ENCODE measurements at regions not wholly inside any gene's neighbourhood (a gene's known extent, or its start where the extent isn't known, plus 50 kb on each side); places are given as distances from the start of the nearest gene placed in this dataset.

DNA sequence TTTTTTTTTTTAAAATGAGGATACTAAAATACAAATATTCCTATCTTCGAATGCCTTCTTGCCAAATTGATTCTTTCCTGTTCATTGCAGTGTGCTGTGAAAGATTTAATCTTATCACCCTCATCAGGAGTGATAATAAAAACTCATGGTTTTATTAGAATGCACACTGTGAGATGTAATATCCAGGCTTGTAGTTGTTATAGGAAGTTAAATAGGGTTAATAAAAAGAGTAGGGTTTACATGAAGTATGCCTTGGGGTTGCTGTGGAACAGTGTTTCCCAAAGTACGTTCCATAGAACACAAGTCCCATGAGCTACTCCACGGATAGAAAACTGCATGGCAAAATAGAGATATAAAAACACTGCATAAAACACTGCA lies 191.9 kb downstream of the SPP2 start:
- intact Hi-C loops (cut with DNase I): no loop called here

DNA sequence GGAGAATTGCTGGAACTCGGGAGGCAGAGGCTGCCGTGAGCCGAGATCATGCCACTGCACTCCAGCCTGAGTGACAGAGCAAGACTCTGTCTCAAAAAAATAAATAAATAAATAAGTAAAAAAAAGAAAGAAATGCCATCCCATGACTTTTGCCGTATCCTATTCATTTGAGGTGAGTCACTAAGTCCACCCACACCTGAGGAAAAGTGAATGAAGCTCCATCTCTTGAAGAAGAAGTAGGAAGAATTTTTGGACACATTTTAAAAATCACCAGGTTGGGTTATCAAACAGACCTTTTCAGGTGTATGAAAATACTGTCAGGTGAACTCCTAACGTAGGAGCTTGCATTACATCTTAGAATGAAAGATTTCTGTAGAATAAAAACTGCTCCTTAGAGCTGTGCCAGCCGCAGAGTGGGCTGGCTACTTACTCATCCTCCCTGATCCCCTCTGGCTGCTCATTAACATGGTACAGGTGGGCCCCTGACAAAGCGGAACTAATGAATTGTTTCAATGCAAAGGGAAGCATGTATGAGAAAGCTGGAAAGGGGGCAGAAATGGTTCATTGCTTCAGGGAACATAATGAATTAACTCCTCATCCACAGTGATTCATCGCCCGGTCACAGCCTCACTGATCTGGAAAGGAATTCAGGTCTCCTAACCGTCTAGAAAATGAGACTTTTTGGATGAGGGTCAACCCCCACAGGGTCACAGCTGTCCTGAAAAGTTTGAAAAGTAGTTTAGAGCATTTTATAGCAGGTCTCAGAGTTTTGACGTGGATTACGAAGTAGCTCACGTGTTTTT lies 191.4 kb downstream of the SPP2 start:
- Histone ChIP-seq H3K27ac (no peak overlapping the region), H3K9me3 (no peaks in the 10 kb centered on the region), H3K27me3 (replicated peaks; ENCODE audit: insufficient read depth) (no peaks in the 10 kb centered on the region), H3K36me3 (no peaks in the 10 kb centered on the region), H3K4me3 (no peak overlapping the region), H3K4me1 (replicated peaks) (no peaks in the 10 kb centered on the region)
- no peak for DNase-seq (ENCODE audit: low spot score)
- 64% methylated on average over 13 of the region's 13 CpGs for WGBS
- TF ChIP-seq, protein P1, sequence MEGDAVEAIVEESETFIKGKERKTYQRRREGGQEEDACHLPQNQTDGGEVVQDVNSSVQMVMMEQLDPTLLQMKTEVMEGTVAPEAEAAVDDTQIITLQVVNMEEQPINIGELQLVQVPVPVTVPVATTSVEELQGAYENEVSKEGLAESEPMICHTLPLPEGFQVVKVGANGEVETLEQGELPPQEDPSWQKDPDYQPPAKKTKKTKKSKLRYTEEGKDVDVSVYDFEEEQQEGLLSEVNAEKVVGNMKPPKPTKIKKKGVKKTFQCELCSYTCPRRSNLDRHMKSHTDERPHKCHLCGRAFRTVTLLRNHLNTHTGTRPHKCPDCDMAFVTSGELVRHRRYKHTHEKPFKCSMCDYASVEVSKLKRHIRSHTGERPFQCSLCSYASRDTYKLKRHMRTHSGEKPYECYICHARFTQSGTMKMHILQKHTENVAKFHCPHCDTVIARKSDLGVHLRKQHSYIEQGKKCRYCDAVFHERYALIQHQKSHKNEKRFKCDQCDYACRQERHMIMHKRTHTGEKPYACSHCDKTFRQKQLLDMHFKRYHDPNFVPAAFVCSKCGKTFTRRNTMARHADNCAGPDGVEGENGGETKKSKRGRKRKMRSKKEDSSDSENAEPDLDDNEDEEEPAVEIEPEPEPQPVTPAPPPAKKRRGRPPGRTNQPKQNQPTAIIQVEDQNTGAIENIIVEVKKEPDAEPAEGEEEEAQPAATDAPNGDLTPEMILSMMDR (IDR thresholded peaks at IDR 0.05): no peak
- TF ChIP-seq POLR2AphosphoS5 (IDR thresholded peaks at IDR 0.05) (no peak), POLR2A (IDR thresholded peaks at IDR 0.05) (no peak)
- intact Hi-C loops (cut with DNase I): no loop called here

More for the DNA sequence above, 191.9 kb downstream of the SPP2 start:
- Histone ChIP-seq H3K9me3 (no peaks in the 10 kb centered on the region), H3K27me3 (replicated peaks; ENCODE audit: insufficient read depth) (no peaks in the 10 kb centered on the region), H3K27ac (no peak overlapping the region), H3K4me1 (replicated peaks) (no peaks in the 10 kb centered on the region), H3K4me3 (no peak overlapping the region), H3K36me3 (no peaks in the 10 kb centered on the region)
- WGBS: 34% methylated on average over 3 of the region's 3 CpGs
- no peak for DNase-seq (ENCODE audit: low spot score)
- TF ChIP-seq POLR2A (IDR thresholded peaks at IDR 0.05): no peak
- TF ChIP-seq POLR2AphosphoS5 (IDR thresholded peaks at IDR 0.05): no peak
- TF ChIP-seq, protein P1 (IDR thresholded peaks at IDR 0.05): no peak

DNA sequence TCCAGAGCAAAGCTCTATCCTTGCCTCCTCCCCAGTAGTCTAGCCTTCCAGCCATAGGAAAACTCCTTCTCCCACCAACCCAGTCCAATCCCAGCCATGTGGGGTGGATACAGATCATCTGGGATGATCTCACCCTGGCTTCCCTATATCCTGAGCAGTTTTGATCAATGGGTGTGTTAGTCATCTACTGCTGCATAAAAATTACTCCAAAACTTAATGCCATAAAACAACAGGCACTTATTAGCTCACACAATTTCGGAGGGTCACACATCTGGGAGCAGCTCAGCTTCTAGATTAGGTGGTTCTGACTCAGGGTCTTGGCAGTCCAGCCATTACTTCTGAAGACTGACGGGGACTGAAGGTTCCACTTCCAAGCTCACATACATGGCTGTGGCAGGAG lies 190.4 kb downstream of the SPP2 start:
- intact Hi-C loops (cut with DNase I): no loop called here
- 95% methylated on average over 2 of the region's 2 CpGs for WGBS
- Histone ChIP-seq H3K27ac (no peak overlapping the region), H3K4me3 (no peak overlapping the region), H3K27me3 (replicated peaks; ENCODE audit: insufficient read depth) (no peaks in the 10 kb centered on the region), H3K4me1 (replicated peaks) (no peaks in the 10 kb centered on the region), H3K36me3 (no peaks in the 10 kb centered on the region), H3K9me3 (no peaks in the 10 kb centered on the region)
- TF ChIP-seq, protein P1 (IDR thresholded peaks at IDR 0.05): no peak
- no peak for TF ChIP-seq POLR2A (IDR thresholded peaks at IDR 0.05)
- no peak for TF ChIP-seq POLR2AphosphoS5 (IDR thresholded peaks at IDR 0.05)
- no peak for DNase-seq (ENCODE audit: low spot score)

DNA sequence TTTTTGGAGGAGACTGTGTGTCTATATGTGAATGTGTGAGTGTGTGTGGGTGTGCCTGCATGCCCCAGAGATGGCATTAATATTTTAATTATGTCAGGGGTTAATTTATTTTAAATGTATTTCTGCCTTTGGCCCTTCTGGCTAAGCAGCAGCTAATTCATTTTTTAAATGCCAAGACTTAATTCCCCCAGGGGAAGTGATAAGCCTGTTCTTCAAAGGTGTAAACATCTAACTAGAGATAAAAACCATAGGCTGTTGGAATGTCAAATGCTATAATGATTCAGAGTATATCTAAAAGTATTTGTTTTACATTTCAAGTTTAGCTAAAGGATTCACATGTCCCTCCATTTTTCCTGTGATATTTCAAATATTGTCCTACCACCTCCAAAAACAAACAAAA lies 184.7 kb downstream of the SPP2 start:
- no peaks in the 10 kb centered on the region for H3K27me3 ChIP-seq (replicated peaks; ENCODE audit: insufficient read depth)
- H3K9me3 ChIP-seq: no peaks in the 10 kb centered on the region
- TF ChIP-seq, protein P1 (IDR thresholded peaks at IDR 0.05): no peak
- TF ChIP-seq POLR2A (IDR thresholded peaks at IDR 0.05): no peak
- no peak for TF ChIP-seq POLR2AphosphoS5 (IDR thresholded peaks at IDR 0.05)
- no peak overlapping the region for H3K4me3 ChIP-seq
- no peaks in the 10 kb centered on the region for H3K4me1 ChIP-seq (replicated peaks)
- intact Hi-C loops (cut with DNase I): no loop called here
- H3K36me3 ChIP-seq: no peaks in the 10 kb centered on the region
- no peak overlapping the region for H3K27ac ChIP-seq
- DNase-seq (ENCODE audit: low spot score): no peak

DNA sequence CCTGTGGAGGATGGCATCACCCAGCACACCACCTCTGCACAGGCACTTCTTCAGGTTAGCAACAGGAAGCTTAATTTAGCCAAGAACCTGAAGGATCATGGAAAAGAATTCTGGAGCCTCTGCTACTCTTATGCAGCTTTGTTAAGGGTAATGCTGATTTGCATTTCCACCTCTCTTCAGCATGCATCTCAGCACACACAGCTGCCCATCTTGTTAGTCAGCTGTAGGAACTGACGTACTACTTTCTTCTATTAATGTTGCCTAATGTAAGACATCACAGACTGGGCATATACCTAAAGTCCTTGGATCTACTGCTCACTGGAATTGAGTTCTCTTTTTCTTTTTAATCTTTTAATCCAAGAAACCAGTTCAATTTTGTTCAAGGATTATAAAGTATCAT lies 181.0 kb downstream of the SPP2 start:
- Histone ChIP-seq H3K4me1 (replicated peaks) (no peaks in the 10 kb centered on the region), H3K9me3 (no peaks in the 10 kb centered on the region), H3K27me3 (replicated peaks; ENCODE audit: insufficient read depth) (no peaks in the 10 kb centered on the region), H3K36me3 (no peaks in the 10 kb centered on the region), H3K4me3 (no peak overlapping the region), H3K27ac (no peak overlapping the region)
- no peak for DNase-seq (ENCODE audit: low spot score)
- TF ChIP-seq POLR2A (IDR thresholded peaks at IDR 0.05) (no peak), POLR2AphosphoS5 (IDR thresholded peaks at IDR 0.05) (no peak)
- TF ChIP-seq, protein P1 (IDR thresholded peaks at IDR 0.05): no peak
- 91% methylated on average over 1 of the region's 1 CpG for WGBS
- intact Hi-C loops (cut with DNase I): no loop called here

Measured in prostate gland (tissue), 2 donors.